Neural progenitor cell (in vitro differentiated cells): ENCODE measurements at regions not wholly inside any gene's neighbourhood (a gene's known extent, or its start where the extent isn't known, plus 50 kb on each side); places are given as distances from the start of the nearest gene placed in this dataset.
A peak's percentile ranks its signal among the peaks of the same experiment; 100 is the strongest.

Experiments used
- DNase-seq: peaks from one replicate; pipeline ENCODE4 v3.0.0-alpha.2; 2016; ENCODE audit warnings: low spot score
- H2AFZ ChIP-seq: fragments of 200-600 bp; sonication (generic); replicated peaks from 2 replicates; pipeline ENCODE4 v1.6.1; 2016; ENCODE audit warnings: antibody characterized with exemption
- H3F3A ChIP-seq: fragments of 200-600 bp; sonication (generic); 2 replicates; pipeline ENCODE4 v1.6.1; 2016; ENCODE audit warnings: antibody characterized with exemption, low read depth
- H3K27ac ChIP-seq: fragments of 200-600 bp; sonication (generic); 2 replicates; pipeline ENCODE4 v1.5.1; 2016; ENCODE audit warnings: mild to moderate bottlenecking
- H3K27me3 ChIP-seq: fragments of 200-600 bp; sonication (generic); 2 replicates; pipeline ENCODE4 v1.6.1; 2016; ENCODE audit warnings: mild to moderate bottlenecking, moderate library complexity
- H3K36me3 ChIP-seq: fragments of 200-600 bp; sonication (generic); 2 replicates; pipeline ENCODE4 v1.5.1; 2016
- H3K4me1 ChIP-seq: fragments of 200-600 bp; sonication (generic); 2 replicates; pipeline ENCODE4 v1.6.1; 2016; ENCODE audit warnings: mixed run types
- H3K4me2 ChIP-seq: fragments of 200-600 bp; sonication (generic); 2 replicates; pipeline ENCODE4 v1.6.1; 2016
- H3K4me3 ChIP-seq: fragments of 200-600 bp; sonication (generic); 2 replicates; pipeline ENCODE4 v1.5.1; 2016
- H3K79me2 ChIP-seq: fragments of 200-600 bp; sonication (generic); 2 replicates; pipeline ENCODE4 v1.6.1; 2016; ENCODE audit warnings: low read depth
- H3K9ac ChIP-seq: fragments of 200-600 bp; sonication (generic); 2 replicates; pipeline ENCODE4 v1.6.1; 2016
- H3K9me3 ChIP-seq: fragments of 200-600 bp; sonication (generic); 2 replicates; pipeline ENCODE4 v1.5.1; 2016; ENCODE audit warnings: low read depth
- H4K20me1 ChIP-seq: fragments of 200-600 bp; sonication (generic); 2 replicates; pipeline ENCODE4 v1.6.1; 2016; ENCODE audit warnings: low read depth
- H3K27ac Mint-ChIP-seq: 3 replicates; pipeline ENCODE4 v1.8.0; 2021; ENCODE audit warnings: mixed read lengths
- H3K27me3 Mint-ChIP-seq: 2 replicates; pipeline ENCODE4 v1.8.0; 2022; ENCODE audit warnings: low read depth, mild to moderate bottlenecking, inconsistent platforms, moderate library complexity, mixed read lengths; ENCODE audit not compliant: insufficient read depth
- H3K36me3 Mint-ChIP-seq: 3 replicates; pipeline ENCODE4 v1.8.0; 2021; ENCODE audit warnings: mixed read lengths
- H3K4me1 Mint-ChIP-seq: 3 replicates; pipeline ENCODE4 v1.8.0; 2021; ENCODE audit warnings: mixed read lengths
- H3K4me3 Mint-ChIP-seq: 3 replicates; pipeline ENCODE4 v1.8.0; 2021; ENCODE audit warnings: mild to moderate bottlenecking, moderate library complexity, mixed read lengths
- H3K9me3 Mint-ChIP-seq: 3 replicates; pipeline ENCODE4 v1.8.0; 2020; ENCODE audit warnings: mixed read lengths
- EZH2 ChIP-seq: fragments of 200-600 bp; sonication (generic); IDR thresholded peaks from 2 replicates; pipeline ENCODE4 v1.6.1; 2017; ENCODE audit warnings: antibody characterized with exemption, mild to moderate bottlenecking, moderate library complexity
- EZH2phosphoT487 ChIP-seq: fragments of 200-600 bp; sonication (generic); IDR thresholded peaks from 2 replicates; pipeline ENCODE4 v1.6.1; 2017; ENCODE audit warnings: antibody characterized with exemption
- TF ChIP-seq, protein P1 (sequence below): fragments of 200-600 bp; sonication (generic); IDR thresholded peaks from 2 replicates; pipeline ENCODE4 v1.5.1; 2017; ENCODE audit warnings: antibody characterized with exemption, mild to moderate bottlenecking

GRCh38 chr1:93013145-93014065, 52.1 kb upstream of the DIPK1A start:
- peaks cover 10% of the 10 kb centered on the region for H3K4me1 ChIP-seq
- H3K9ac ChIP-seq: no peak overlapping the region
- H3K36me3 Mint-ChIP-seq: no peaks in the 10 kb centered on the region
- H3K27me3 ChIP-seq: no peaks in the 10 kb centered on the region
- TF ChIP-seq EZH2phosphoT487 (no peak), EZH2 (no peak)
- TF ChIP-seq, protein P1, sequence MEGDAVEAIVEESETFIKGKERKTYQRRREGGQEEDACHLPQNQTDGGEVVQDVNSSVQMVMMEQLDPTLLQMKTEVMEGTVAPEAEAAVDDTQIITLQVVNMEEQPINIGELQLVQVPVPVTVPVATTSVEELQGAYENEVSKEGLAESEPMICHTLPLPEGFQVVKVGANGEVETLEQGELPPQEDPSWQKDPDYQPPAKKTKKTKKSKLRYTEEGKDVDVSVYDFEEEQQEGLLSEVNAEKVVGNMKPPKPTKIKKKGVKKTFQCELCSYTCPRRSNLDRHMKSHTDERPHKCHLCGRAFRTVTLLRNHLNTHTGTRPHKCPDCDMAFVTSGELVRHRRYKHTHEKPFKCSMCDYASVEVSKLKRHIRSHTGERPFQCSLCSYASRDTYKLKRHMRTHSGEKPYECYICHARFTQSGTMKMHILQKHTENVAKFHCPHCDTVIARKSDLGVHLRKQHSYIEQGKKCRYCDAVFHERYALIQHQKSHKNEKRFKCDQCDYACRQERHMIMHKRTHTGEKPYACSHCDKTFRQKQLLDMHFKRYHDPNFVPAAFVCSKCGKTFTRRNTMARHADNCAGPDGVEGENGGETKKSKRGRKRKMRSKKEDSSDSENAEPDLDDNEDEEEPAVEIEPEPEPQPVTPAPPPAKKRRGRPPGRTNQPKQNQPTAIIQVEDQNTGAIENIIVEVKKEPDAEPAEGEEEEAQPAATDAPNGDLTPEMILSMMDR: no peak
- DNase-seq: no peak
- H3K36me3 ChIP-seq: no peaks in the 10 kb centered on the region
- H3K9me3 Mint-ChIP-seq: no peaks in the 10 kb centered on the region
- H3K9me3 ChIP-seq: no peaks in the 10 kb centered on the region
- no peaks in the 10 kb centered on the region for H3K4me1 Mint-ChIP-seq
- no peak overlapping the region for H3K4me2 ChIP-seq
- no peaks in the 10 kb centered on the region for H3K27me3 Mint-ChIP-seq
- no peaks in the 10 kb centered on the region for H3F3A ChIP-seq
- no peak overlapping the region for H3K4me3 ChIP-seq
- H4K20me1 ChIP-seq: no peaks in the 10 kb centered on the region
- no peak overlapping the region for H2AFZ ChIP-seq
- H3K27ac ChIP-seq: no peak overlapping the region
- H3K27ac Mint-ChIP-seq: no peak overlapping the region
- H3K4me3 Mint-ChIP-seq: no peak overlapping the region
- H3K79me2 ChIP-seq: no peaks in the 10 kb centered on the region

DNA sequence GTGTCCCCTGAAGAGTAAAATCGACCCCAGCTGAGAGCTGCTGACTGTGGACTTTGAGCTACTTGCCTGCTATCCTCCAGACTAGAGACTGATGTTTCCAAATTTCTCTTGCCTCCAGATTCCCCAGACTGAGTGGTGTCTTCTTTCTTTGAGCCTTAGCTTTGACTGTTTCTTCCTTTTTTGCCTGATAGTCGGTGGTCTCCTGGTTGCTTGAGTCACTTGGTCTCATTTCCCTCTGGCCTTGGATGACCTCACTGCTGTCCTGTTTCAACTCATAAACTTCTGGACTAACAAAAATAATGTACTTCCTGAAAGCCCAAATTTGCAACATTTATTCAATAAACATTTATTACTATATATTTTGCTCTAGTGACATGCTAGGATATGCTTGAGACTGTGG, 52.9 kb upstream of the DIPK1A start:
- H3K9me3 ChIP-seq: no peaks in the 10 kb centered on the region
- H3K27me3 Mint-ChIP-seq: no peaks in the 10 kb centered on the region
- H3F3A ChIP-seq: no peaks in the 10 kb centered on the region
- H3K4me1 ChIP-seq: peaks cover 10% of the 10 kb centered on the region
- H3K4me3 ChIP-seq: no peak overlapping the region
- H2AFZ ChIP-seq: no peak overlapping the region
- H3K36me3 Mint-ChIP-seq: no peaks in the 10 kb centered on the region
- H3K4me1 Mint-ChIP-seq: no peaks in the 10 kb centered on the region
- H3K27ac Mint-ChIP-seq: no peak overlapping the region
- H3K4me3 Mint-ChIP-seq: no peak overlapping the region
- H3K4me2 ChIP-seq: no peak overlapping the region
- no peaks in the 10 kb centered on the region for H4K20me1 ChIP-seq
- H3K27ac ChIP-seq: no peak overlapping the region
- no peaks in the 10 kb centered on the region for H3K36me3 ChIP-seq
- TF ChIP-seq EZH2phosphoT487 (no peak), EZH2 (no peak)
- TF ChIP-seq, protein P1: no peak
- H3K9me3 Mint-ChIP-seq: no peaks in the 10 kb centered on the region
- H3K79me2 ChIP-seq: no peaks in the 10 kb centered on the region
- H3K9ac ChIP-seq: no peak overlapping the region
- DNase-seq: no peak
- H3K27me3 ChIP-seq: no peaks in the 10 kb centered on the region

DNA sequence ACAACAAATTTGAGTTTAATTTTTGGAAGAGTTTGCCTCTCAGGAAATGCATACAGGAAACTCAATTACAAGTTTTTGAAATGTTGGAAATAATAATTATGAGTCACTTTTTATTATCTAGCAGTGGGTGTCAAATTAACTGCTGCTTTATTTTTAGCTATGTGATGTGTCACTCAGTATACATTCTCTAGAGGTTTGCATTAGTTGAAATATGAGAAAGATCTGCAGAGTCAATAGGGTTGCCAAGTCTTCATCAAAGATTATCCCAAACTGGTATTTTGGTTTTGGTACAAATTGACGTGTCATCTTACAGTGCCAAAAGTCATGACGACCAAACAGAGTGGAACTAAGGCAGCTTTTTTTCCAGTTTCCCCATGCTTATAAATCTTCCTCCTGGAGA, 54.3 kb upstream of the DIPK1A start:
- no peak for TF ChIP-seq EZH2phosphoT487
- no peak overlapping the region for H3K9ac ChIP-seq
- H2AFZ ChIP-seq: peak overlapping the region; percentile 86
- no peaks in the 10 kb centered on the region for H3K27me3 ChIP-seq
- no peak overlapping the region for H3K27ac ChIP-seq
- no peak for DNase-seq
- H3K4me3 Mint-ChIP-seq: no peak overlapping the region
- peaks cover 10% of the 10 kb centered on the region for H3K4me1 ChIP-seq
- no peaks in the 10 kb centered on the region for H3F3A ChIP-seq
- peak overlapping the region; percentile 32 for H3K4me2 ChIP-seq
- H3K4me3 ChIP-seq: no peak overlapping the region
- no peaks in the 10 kb centered on the region for H3K79me2 ChIP-seq
- no peaks in the 10 kb centered on the region for H3K36me3 Mint-ChIP-seq
- no peaks in the 10 kb centered on the region for H3K9me3 ChIP-seq
- H3K36me3 ChIP-seq: no peaks in the 10 kb centered on the region
- no peaks in the 10 kb centered on the region for H3K27me3 Mint-ChIP-seq
- H3K4me1 Mint-ChIP-seq: no peaks in the 10 kb centered on the region
- no peaks in the 10 kb centered on the region for H3K9me3 Mint-ChIP-seq
- H4K20me1 ChIP-seq: no peaks in the 10 kb centered on the region
- no peak overlapping the region for H3K27ac Mint-ChIP-seq

DNA sequence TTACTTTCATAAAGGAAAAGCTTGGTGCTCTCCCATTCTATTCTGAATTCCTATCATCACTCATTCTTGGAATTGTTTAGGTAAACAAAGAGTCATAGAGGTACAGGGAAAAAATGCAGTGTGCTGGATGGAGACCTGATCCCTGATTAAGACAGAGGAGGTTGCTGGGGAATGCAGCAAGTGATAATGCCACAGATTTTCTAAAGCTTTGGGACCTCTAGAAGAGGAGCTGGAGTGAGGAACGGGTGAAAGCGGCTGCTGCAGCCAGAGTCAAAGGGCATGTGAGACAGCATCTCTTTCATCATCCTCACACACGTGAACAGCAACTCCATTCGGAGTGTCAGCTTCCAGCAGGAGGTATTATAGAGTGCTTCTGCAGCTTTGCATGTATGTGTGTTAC, 54.9 kb upstream of the DIPK1A start:
- no peaks in the 10 kb centered on the region for H3F3A ChIP-seq
- H3K4me1 ChIP-seq: peaks cover 10% of the 10 kb centered on the region
- no peaks in the 10 kb centered on the region for H3K4me1 Mint-ChIP-seq
- no peak overlapping the region for H3K27ac Mint-ChIP-seq
- H3K9ac ChIP-seq: no peak overlapping the region
- H2AFZ ChIP-seq: peak overlapping the region; percentile 86
- no peak overlapping the region for H3K27ac ChIP-seq
- H3K9me3 Mint-ChIP-seq: no peaks in the 10 kb centered on the region
- H3K27me3 Mint-ChIP-seq: no peaks in the 10 kb centered on the region
- DNase-seq: peak; percentile 44
- no peak overlapping the region for H3K4me3 ChIP-seq
- H3K4me3 Mint-ChIP-seq: no peak overlapping the region
- TF ChIP-seq, protein P1: no peak
- no peak for TF ChIP-seq EZH2phosphoT487
- no peak for TF ChIP-seq EZH2
- no peaks in the 10 kb centered on the region for H3K27me3 ChIP-seq
- H3K36me3 Mint-ChIP-seq: no peaks in the 10 kb centered on the region
- no peaks in the 10 kb centered on the region for H3K79me2 ChIP-seq
- peak overlapping the region; percentile 32 for H3K4me2 ChIP-seq
- no peaks in the 10 kb centered on the region for H3K9me3 ChIP-seq
- no peaks in the 10 kb centered on the region for H3K36me3 ChIP-seq
- H4K20me1 ChIP-seq: no peaks in the 10 kb centered on the region
